ENCODE measurements at regions not wholly inside any gene's neighbourhood (a gene's known extent, or its start where the extent isn't known, plus 50 kb on each side); places are given as distances from the start of the nearest gene placed in this dataset.

- intact Hi-C loops (cut with micrococcal nuclease) = no loop called here
- DNase-seq = no peak
- Histone ChIP-seq H3K27ac (replicated peaks) (no peak overlapping the region), H3K36me3 (no peaks in the 10 kb centered on the region), H3K4me1 (no peaks in the 10 kb centered on the region), H3K4me3 (no peak overlapping the region), H3K27me3 (ENCODE audit: low read depth) (peaks cover 6% of the 10 kb centered on the region), H3K9me3 (replicated peaks) (no peaks in the 10 kb centered on the region)
- TF ChIP-seq CTCF (IDR thresholded peaks at IDR 0.05; ENCODE audit: borderline replicate concordance) = no peak
Observed at GRCh38 chr9:118281772-118282171, 577.6 kb downstream of the TLR4 start.

GRCh38 chr9:118283488-118283887, 579.3 kb downstream of the TLR4 start:
- Histone ChIP-seq H3K9me3 (replicated peaks) (no peaks in the 10 kb centered on the region), H3K4me1 (no peaks in the 10 kb centered on the region), H3K27ac (replicated peaks) (no peak overlapping the region), H3K36me3 (no peaks in the 10 kb centered on the region), H3K4me3 (no peak overlapping the region), H3K27me3 (ENCODE audit: low read depth) (peaks cover 6% of the 10 kb centered on the region)
- TF ChIP-seq CTCF (IDR thresholded peaks at IDR 0.05; ENCODE audit: borderline replicate concordance) = no peak
- intact Hi-C loops (cut with micrococcal nuclease) = no loop called here
- no peak for DNase-seq

GRCh38 chr9:118290116-118290515, 585.9 kb downstream of the TLR4 start:
- Histone ChIP-seq H3K4me1 (no peaks in the 10 kb centered on the region), H3K27ac (replicated peaks) (no peak overlapping the region), H3K27me3 (ENCODE audit: low read depth) (no peaks in the 10 kb centered on the region), H3K36me3 (no peaks in the 10 kb centered on the region), H3K4me3 (no peak overlapping the region), H3K9me3 (replicated peaks) (peaks cover 11% of the 10 kb centered on the region)
- intact Hi-C loops (cut with micrococcal nuclease) = no loop called here
- DNase-seq = no peak
- TF ChIP-seq CTCF (IDR thresholded peaks at IDR 0.05; ENCODE audit: borderline replicate concordance) = no peak

- Histone ChIP-seq H3K4me3 (no peak overlapping the region), H3K9me3 (replicated peaks) (peaks cover 2% of the 10 kb centered on the region), H3K36me3 (no peaks in the 10 kb centered on the region), H3K27ac (replicated peaks) (no peak overlapping the region), H3K4me1 (no peaks in the 10 kb centered on the region), H3K27me3 (ENCODE audit: low read depth) (no peaks in the 10 kb centered on the region)
- intact Hi-C loops (cut with micrococcal nuclease) = no loop called here
- TF ChIP-seq CTCF (IDR thresholded peaks at IDR 0.05; ENCODE audit: borderline replicate concordance) = no peak
- DNase-seq = no peak
Observed at GRCh38 chr9:118295413-118295812, 591.2 kb downstream of the TLR4 start.

GRCh38 chr9:118302721-118303120, 598.5 kb downstream of the TLR4 start:
- DNase-seq = no peak
- Histone ChIP-seq H3K4me1 (no peaks in the 10 kb centered on the region), H3K4me3 (no peak overlapping the region), H3K27me3 (ENCODE audit: low read depth) (no peaks in the 10 kb centered on the region), H3K9me3 (replicated peaks) (no peaks in the 10 kb centered on the region), H3K36me3 (no peaks in the 10 kb centered on the region), H3K27ac (replicated peaks) (no peak overlapping the region)
- no peak for TF ChIP-seq CTCF (IDR thresholded peaks at IDR 0.05; ENCODE audit: borderline replicate concordance)
- intact Hi-C loops (cut with micrococcal nuclease) = no loop called here

- DNase-seq = no peak
- Histone ChIP-seq H3K27ac (replicated peaks) (no peak overlapping the region), H3K36me3 (no peaks in the 10 kb centered on the region), H3K4me3 (no peak overlapping the region), H3K4me1 (no peaks in the 10 kb centered on the region), H3K9me3 (replicated peaks) (no peaks in the 10 kb centered on the region), H3K27me3 (ENCODE audit: low read depth) (no peaks in the 10 kb centered on the region)
- intact Hi-C loops (cut with micrococcal nuclease) = no loop called here
- no peak for TF ChIP-seq CTCF (IDR thresholded peaks at IDR 0.05; ENCODE audit: borderline replicate concordance)
Observed at GRCh38 chr9:118303216-118303615, 599.0 kb downstream of the TLR4 start.

All from left ventricle myocardium inferior (tissue), 1 donor.